ENCODE measurements at regions not wholly inside any gene's neighbourhood (a gene's known extent, or its start where the extent isn't known, plus 50 kb on each side); places are given as distances from the start of the nearest gene placed in this dataset.

GRCh38 chr18:4844320-4844719, 352.7 kb downstream of the AKAIN1 start:
- TF ChIP-seq POLR2A (IDR thresholded peaks at IDR 0.05) (no peak), CTCF (IDR thresholded peaks at IDR 0.05) (no peak)
